NCI-H2196 (cell line): ENCODE measurements at regions not wholly inside any gene's neighbourhood (a gene's known extent, or its start where the extent isn't known, plus 50 kb on each side); places are given as distances from the start of the nearest gene placed in this dataset.
"Not testable (repeated sequence)": the region's sequence is repeated elsewhere in the genome, so short reads cannot be mapped to it uniquely, and the experiment has no call there.

ENCODE experiments used
- DNase-seq: peaks from one replicate; lab custom pipeline; 2025; ENCODE audit not compliant: unreplicated experiment; lab: John Stamatoyannopoulos, UW

GRCh38 chr14:86196471-86196870, 666.5 kb downstream of the FLRT2 start:
- no peak for DNase-seq

- DNase-seq: no peak
Measured at GRCh38 chr14:86193756-86194155, 663.8 kb downstream of the FLRT2 start.

GRCh38 chr14:86179980-86180379, 650.0 kb downstream of the FLRT2 start:
- no peak for DNase-seq

GRCh38 chr14:86168371-86168770, 638.4 kb downstream of the FLRT2 start:
- DNase-seq: no peak

- no peak for DNase-seq
Measured at GRCh38 chr14:86166541-86166940, 636.6 kb downstream of the FLRT2 start.

- no peak for DNase-seq
Measured at GRCh38 chr14:86153480-86153879, 623.5 kb downstream of the FLRT2 start.

GRCh38 chr14:86143248-86143647, 613.3 kb downstream of the FLRT2 start:
- DNase-seq: no peak

GRCh38 chr14:86141966-86142365, 612.0 kb downstream of the FLRT2 start:
- no peak for DNase-seq

GRCh38 chr14:86129426-86129825, 599.5 kb downstream of the FLRT2 start:
- no peak for DNase-seq

- no peak for DNase-seq
Measured at GRCh38 chr14:86124328-86124727, 594.4 kb downstream of the FLRT2 start.

- DNase-seq: no peak
Measured at GRCh38 chr14:86115972-86116371, 586.0 kb downstream of the FLRT2 start.

GRCh38 chr14:86110871-86111270, 580.9 kb downstream of the FLRT2 start:
- DNase-seq: not testable (repeated sequence)

- no peak for DNase-seq
Measured at GRCh38 chr14:86104691-86105265, 574.8 kb downstream of the FLRT2 start.

- DNase-seq: no peak
Measured at GRCh38 chr14:86094512-86094911, 564.6 kb downstream of the FLRT2 start.

- no peak for DNase-seq
Measured at GRCh38 chr14:86091811-86092210, 561.9 kb downstream of the FLRT2 start.

- no peak for DNase-seq
Measured at GRCh38 chr14:86088156-86088555, 558.2 kb downstream of the FLRT2 start.

GRCh38 chr14:86087377-86087776, 557.4 kb downstream of the FLRT2 start:
- no peak for DNase-seq

- DNase-seq: no peak
Measured at GRCh38 chr14:86086962-86087361, 557.0 kb downstream of the FLRT2 start.

- no peak for DNase-seq
Measured at GRCh38 chr14:86084097-86084496, 554.2 kb downstream of the FLRT2 start.

GRCh38 chr14:86083616-86084015, 553.7 kb downstream of the FLRT2 start:
- no peak for DNase-seq

GRCh38 chr14:86072116-86072894, 542.4 kb downstream of the FLRT2 start:
- DNase-seq: no peak

GRCh38 chr14:86066651-86067050, 536.7 kb downstream of the FLRT2 start:
- no peak for DNase-seq

- no peak for DNase-seq
Measured at GRCh38 chr14:86065407-86065806, 535.5 kb downstream of the FLRT2 start.
